ENCODE measurements at regions not wholly inside any gene's neighbourhood (a gene's known extent, or its start where the extent isn't known, plus 50 kb on each side); places are given as distances from the start of the nearest gene placed in this dataset.
"Not testable (repeated sequence)": the region's sequence is repeated elsewhere in the genome, so short reads cannot be mapped to it uniquely, and the experiment has no call there.

GRCh38 chr7:116410694-116411093 lies 88.8 kb upstream of the CAV2 start:
- not testable (repeated sequence) for TF ChIP-seq CTCF (conservative IDR thresholded peaks at IDR 0.05; ENCODE audit: low read length); EZH2phosphoT487 (IDR thresholded peaks at IDR 0.05; ENCODE audit: borderline replicate concordance, low read depth, low read length)

Data from OCI-LY7 (cell line).